ENCODE measurements at regions not wholly inside any gene's neighbourhood (a gene's known extent, or its start where the extent isn't known, plus 50 kb on each side); places are given as distances from the start of the nearest gene placed in this dataset.

- TF ChIP-seq CTCF (IDR thresholded peaks at IDR 0.05) (no peak), ZFX (IDR thresholded peaks at IDR 0.05; ENCODE audit: borderline replicate concordance) (no peak)
Measured at GRCh38 chr15:69920221-69920620, 177.5 kb downstream of the TLE3 start.

All from 22Rv1 (cell line).